ENCODE measurements at regions not wholly inside any gene's neighbourhood (a gene's known extent, or its start where the extent isn't known, plus 50 kb on each side); places are given as distances from the start of the nearest gene placed in this dataset.

DNA sequence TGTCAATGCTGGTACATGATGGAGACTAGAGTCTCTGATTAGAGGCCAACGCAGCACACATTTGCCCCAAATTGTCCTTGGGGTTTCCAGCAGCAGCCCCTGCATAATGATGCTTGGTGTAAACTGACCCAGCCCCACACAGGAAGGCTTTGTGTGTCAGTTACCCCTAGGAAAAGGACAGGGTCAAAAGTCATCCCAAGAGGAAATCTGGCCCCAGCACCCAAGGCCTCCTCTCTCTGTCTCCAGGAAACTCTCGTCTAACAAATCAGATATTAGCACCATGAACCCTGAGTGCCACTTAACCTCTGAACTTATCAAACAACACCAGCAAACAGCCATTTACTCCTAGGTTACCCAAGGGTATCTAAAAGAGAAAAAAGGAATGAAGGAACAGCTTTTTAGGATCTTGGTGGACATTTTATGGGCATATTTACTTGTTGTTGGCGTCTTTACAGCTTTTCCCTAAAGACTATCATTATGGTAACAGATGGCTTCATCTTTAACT, 84.5 kb downstream of the PSMG1 start:
- H3K9me3 Mint-ChIP-seq (ENCODE audit: unreplicated experiment), result no peaks in the 10 kb centered on the region
- peaks cover 35% of the 10 kb centered on the region for H3K4me1 Mint-ChIP-seq (ENCODE audit: unreplicated experiment)
- no peak for TF ChIP-seq CTCF (IDR thresholded peaks at IDR 0.05; ENCODE audit: unreplicated experiment)
- no peak overlapping the region for H3K27ac Mint-ChIP-seq (ENCODE audit: unreplicated experiment)
- no peak for DNase-seq (ENCODE audit: low spot score)
- no peak overlapping the region for H3K4me3 Mint-ChIP-seq (ENCODE audit: unreplicated experiment)
- peaks cover 2% of the 10 kb centered on the region for H3K27me3 Mint-ChIP-seq (ENCODE audit: unreplicated experiment)
- peaks cover 5% of the 10 kb centered on the region for H3K36me3 Mint-ChIP-seq (ENCODE audit: low read depth, unreplicated experiment)

GRCh38 chr21:39097981-39098380, 85.3 kb downstream of the PSMG1 start:
- Mint-ChIP-seq H3K4me3 (ENCODE audit: unreplicated experiment) (no peak overlapping the region), H3K36me3 (ENCODE audit: low read depth, unreplicated experiment) (peaks cover 5% of the 10 kb centered on the region), H3K27me3 (ENCODE audit: unreplicated experiment) (peaks cover 2% of the 10 kb centered on the region), H3K4me1 (ENCODE audit: unreplicated experiment) (peaks cover 35% of the 10 kb centered on the region), H3K27ac (ENCODE audit: unreplicated experiment) (no peak overlapping the region), H3K9me3 (ENCODE audit: unreplicated experiment) (no peaks in the 10 kb centered on the region)
- DNase-seq (ENCODE audit: low spot score), result no peak
- no peak for TF ChIP-seq CTCF (IDR thresholded peaks at IDR 0.05; ENCODE audit: unreplicated experiment)

GRCh38 chr21:39097335-39097861, 85.9 kb downstream of the PSMG1 start:
- no peak overlapping the region for H3K4me3 Mint-ChIP-seq (ENCODE audit: unreplicated experiment)
- peaks cover 35% of the 10 kb centered on the region for H3K4me1 Mint-ChIP-seq (ENCODE audit: unreplicated experiment)
- H3K9me3 Mint-ChIP-seq (ENCODE audit: unreplicated experiment), result no peaks in the 10 kb centered on the region
- no peak for DNase-seq (ENCODE audit: low spot score)
- peaks cover 2% of the 10 kb centered on the region for H3K27me3 Mint-ChIP-seq (ENCODE audit: unreplicated experiment)
- no peak overlapping the region for H3K27ac Mint-ChIP-seq (ENCODE audit: unreplicated experiment)
- no peak for TF ChIP-seq CTCF (IDR thresholded peaks at IDR 0.05; ENCODE audit: unreplicated experiment)
- peaks cover 5% of the 10 kb centered on the region for H3K36me3 Mint-ChIP-seq (ENCODE audit: low read depth, unreplicated experiment)

GRCh38 chr21:39096754-39097153, 86.5 kb downstream of the PSMG1 start:
- Mint-ChIP-seq H3K4me3 (ENCODE audit: unreplicated experiment) (no peak overlapping the region), H3K36me3 (ENCODE audit: low read depth, unreplicated experiment) (peaks cover 5% of the 10 kb centered on the region), H3K9me3 (ENCODE audit: unreplicated experiment) (no peaks in the 10 kb centered on the region), H3K27ac (ENCODE audit: unreplicated experiment) (no peak overlapping the region), H3K27me3 (ENCODE audit: unreplicated experiment) (peaks cover 2% of the 10 kb centered on the region), H3K4me1 (ENCODE audit: unreplicated experiment) (peaks cover 35% of the 10 kb centered on the region)
- DNase-seq (ENCODE audit: low spot score), result no peak
- no peak for TF ChIP-seq CTCF (IDR thresholded peaks at IDR 0.05; ENCODE audit: unreplicated experiment)

DNA sequence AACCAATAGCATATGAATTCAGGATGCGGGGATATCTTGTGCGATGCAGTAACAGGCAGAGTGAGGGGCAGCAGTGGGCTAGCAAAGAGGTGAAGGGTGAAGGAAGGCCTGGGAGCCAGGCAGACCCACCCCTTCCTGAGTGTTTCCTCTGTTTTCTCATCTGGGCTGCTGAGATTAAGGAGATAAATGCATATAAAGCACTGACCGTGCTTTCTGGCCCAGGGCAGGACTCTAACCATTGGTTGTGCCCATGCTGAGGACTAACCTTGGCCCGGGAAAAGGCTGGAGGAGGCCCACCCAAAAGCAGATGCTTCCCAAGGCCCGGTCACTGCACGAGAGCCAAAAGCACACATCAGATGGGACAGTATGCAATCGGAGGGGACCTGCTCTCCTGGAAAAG, 87.6 kb downstream of the PSMG1 start:
- Mint-ChIP-seq H3K27me3 (ENCODE audit: unreplicated experiment) (peaks cover 2% of the 10 kb centered on the region), H3K4me3 (ENCODE audit: unreplicated experiment) (no peak overlapping the region), H3K36me3 (ENCODE audit: low read depth, unreplicated experiment) (peaks cover 5% of the 10 kb centered on the region), H3K27ac (ENCODE audit: unreplicated experiment) (no peak overlapping the region), H3K4me1 (ENCODE audit: unreplicated experiment) (peaks cover 35% of the 10 kb centered on the region), H3K9me3 (ENCODE audit: unreplicated experiment) (no peaks in the 10 kb centered on the region)
- no peak for TF ChIP-seq CTCF (IDR thresholded peaks at IDR 0.05; ENCODE audit: unreplicated experiment)
- no peak for DNase-seq (ENCODE audit: low spot score)
